HFFc6 (cell line): ENCODE measurements at regions not wholly inside any gene's neighbourhood (a gene's known extent, or its start where the extent isn't known, plus 50 kb on each side); places are given as distances from the start of the nearest gene placed in this dataset.

Experiments
- DNase-seq: peaks from one replicate; pipeline ENCODE4 v3.0.0-alpha.2; 2018
- H3K27ac Mint-ChIP-seq: 2 replicates; pipeline ENCODE4 v1.8.0; 2020; ENCODE audit warnings: mild to moderate bottlenecking, mixed read lengths
- H3K27me3 Mint-ChIP-seq: 2 replicates; pipeline ENCODE4 v1.8.0; 2021; ENCODE audit warnings: mild to moderate bottlenecking, moderate library complexity, mixed read lengths; ENCODE audit not compliant: insufficient read depth
- H3K36me3 Mint-ChIP-seq: 2 replicates; pipeline ENCODE4 v1.8.0; 2021; ENCODE audit warnings: low read depth, mixed read lengths
- H3K4me1 Mint-ChIP-seq: 2 replicates; pipeline ENCODE4 v1.8.0; 2020; ENCODE audit warnings: low read depth, mixed read lengths
- H3K4me3 Mint-ChIP-seq: 2 replicates; pipeline ENCODE4 v1.8.0; 2020; ENCODE audit warnings: mild to moderate bottlenecking, moderate library complexity, mixed read lengths
- H3K9me3 Mint-ChIP-seq: 2 replicates; pipeline ENCODE4 v1.8.0; 2020; ENCODE audit warnings: mild to moderate bottlenecking, mixed read lengths
- CTCF ChIP-seq: fragments of 200-600 bp; sonication (generic); IDR thresholded peaks from 2 replicates; pipeline ENCODE4 v1.5.0; 2021; ENCODE audit warnings: antibody characterized with exemption, mild to moderate bottlenecking

DNA sequence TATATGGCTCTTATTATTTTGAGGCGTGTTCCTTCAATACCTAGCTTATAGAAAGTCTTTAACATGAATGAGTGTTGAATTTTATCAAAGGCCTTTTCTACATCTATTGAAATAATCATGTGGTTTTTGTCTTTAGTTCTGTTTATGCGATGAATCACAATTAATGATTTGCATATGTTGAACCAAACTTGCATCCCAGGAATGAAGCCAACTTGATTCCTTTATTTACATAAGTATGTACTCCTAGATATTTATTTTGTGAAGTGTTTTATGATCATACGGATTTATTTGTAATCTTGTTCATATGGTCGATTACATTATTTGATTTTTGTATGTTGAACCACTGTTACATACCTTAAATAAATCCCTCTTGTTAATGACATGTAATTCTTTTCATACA lies 244.3 kb upstream of the KCND2 start:
- Mint-ChIP-seq H3K9me3 (no peaks in the 10 kb centered on the region; the same call in 1 of the 2 replicates), H3K27ac (peak overlapping the region; percentile 72; the same call in 1 of the 2 replicates)

GRCh38 chr7:120030876-120031275 lies 242.1 kb upstream of the KCND2 start:
- peaks cover 16% of the 10 kb centered on the region; the same call in 1 of the 2 replicates for H3K4me1 Mint-ChIP-seq
- H3K27me3 Mint-ChIP-seq, result no peaks in the 10 kb centered on the region; the same call in 1 of the 2 replicates
- no peaks in the 10 kb centered on the region; the same call in 1 of the 2 replicates for H3K9me3 Mint-ChIP-seq
- H3K4me3 Mint-ChIP-seq, result no peak overlapping the region
- no peak for DNase-seq
- no peak overlapping the region for H3K27ac Mint-ChIP-seq
- H3K36me3 Mint-ChIP-seq, result no peaks in the 10 kb centered on the region
- TF ChIP-seq CTCF, result no peak

More for the DNA sequence above, 244.3 kb upstream of the KCND2 start:
- Mint-ChIP-seq H3K36me3 (no peaks in the 10 kb centered on the region), H3K4me1 (peaks cover 19% of the 10 kb centered on the region; the same call in 1 of the 2 replicates), H3K27me3 (no peaks in the 10 kb centered on the region), H3K4me3 (peak overlapping the region; percentile 6; the same call in 1 of the 2 replicates)
- TF ChIP-seq CTCF, result no peak
- DNase-seq, result peak; percentile 60

- Mint-ChIP-seq H3K27ac (no peak overlapping the region), H3K9me3 (peaks cover 4% of the 10 kb centered on the region; the same call in 1 of the 2 replicates), H3K4me1 (peaks cover 8% of the 10 kb centered on the region; the same call in 1 of the 2 replicates), H3K36me3 (peaks cover 4% of the 10 kb centered on the region; the same call in 1 of the 2 replicates), H3K27me3 (no peaks in the 10 kb centered on the region; the same call in 1 of the 2 replicates), H3K4me3 (no peak overlapping the region; the same call in 1 of the 2 replicates)
- peak; percentile 9 for DNase-seq
- TF ChIP-seq CTCF, result no peak
Observed at GRCh38 chr7:120033114-120033513, 239.9 kb upstream of the KCND2 start.

DNA sequence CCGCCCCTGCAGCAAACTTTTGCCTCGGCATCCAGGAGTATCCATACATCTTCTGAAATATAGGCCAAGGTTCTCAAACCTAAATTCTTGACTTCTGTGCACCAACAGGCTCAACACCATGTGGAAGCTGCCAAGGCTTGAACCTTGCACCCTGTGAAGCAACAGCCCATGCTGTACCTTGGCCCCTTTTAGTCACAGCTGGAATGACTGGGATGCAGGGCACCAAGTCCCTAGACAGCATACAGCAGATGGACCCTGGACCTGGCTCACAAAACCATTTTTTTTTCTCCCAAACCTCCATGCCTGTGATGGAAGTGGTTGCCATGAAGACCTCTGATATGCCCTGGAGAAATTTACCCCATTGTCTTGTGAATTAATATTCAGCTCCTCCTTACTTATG lies 233.8 kb upstream of the KCND2 start:
- Mint-ChIP-seq H3K4me3 (no peak overlapping the region), H3K36me3 (peaks cover 9% of the 10 kb centered on the region), H3K27ac (no peak overlapping the region), H3K4me1 (no peaks in the 10 kb centered on the region), H3K9me3 (peaks cover 28% of the 10 kb centered on the region), H3K27me3 (no peaks in the 10 kb centered on the region; the same call in 1 of the 2 replicates)
- no peak for DNase-seq
- no peak for TF ChIP-seq CTCF

GRCh38 chr7:120041798-120042197 lies 231.2 kb upstream of the KCND2 start:
- no peak overlapping the region for H3K4me3 Mint-ChIP-seq
- no peak overlapping the region for H3K27ac Mint-ChIP-seq
- no peak for TF ChIP-seq CTCF
- DNase-seq, result no peak
- no peaks in the 10 kb centered on the region; the same call in 1 of the 2 replicates for H3K27me3 Mint-ChIP-seq
- no peaks in the 10 kb centered on the region for H3K4me1 Mint-ChIP-seq
- H3K9me3 Mint-ChIP-seq, result peaks cover 28% of the 10 kb centered on the region
- peaks cover 9% of the 10 kb centered on the region for H3K36me3 Mint-ChIP-seq
